ENCODE measurements at regions not wholly inside any gene's neighbourhood (a gene's known extent, or its start where the extent isn't known, plus 50 kb on each side); places are given as distances from the start of the nearest gene placed in this dataset.

DNA sequence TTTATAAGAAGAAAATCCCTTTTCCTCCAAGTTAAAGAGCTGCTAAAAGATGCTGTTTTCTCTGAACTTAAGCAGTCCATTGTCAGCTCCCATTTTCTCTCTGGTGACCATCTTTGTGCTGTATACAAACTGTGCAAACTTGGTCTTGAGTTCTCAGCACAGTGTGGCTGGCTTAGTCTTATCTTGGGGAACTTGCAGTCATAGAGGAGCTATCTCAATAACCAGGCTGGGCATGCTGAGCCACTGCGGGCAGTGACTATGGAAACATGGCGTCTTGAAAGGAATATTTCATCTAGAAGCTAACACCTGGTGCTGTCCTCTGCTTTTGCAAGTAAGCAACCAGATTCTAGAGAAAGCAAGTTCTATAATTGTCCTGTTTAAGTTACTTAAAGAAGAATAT is 1334.4 kb upstream of the CELF4 start:
- DNase-seq (ENCODE audit: low read depth in 4 of 4, low spot score in 3 of 4): no peak

DNA sequence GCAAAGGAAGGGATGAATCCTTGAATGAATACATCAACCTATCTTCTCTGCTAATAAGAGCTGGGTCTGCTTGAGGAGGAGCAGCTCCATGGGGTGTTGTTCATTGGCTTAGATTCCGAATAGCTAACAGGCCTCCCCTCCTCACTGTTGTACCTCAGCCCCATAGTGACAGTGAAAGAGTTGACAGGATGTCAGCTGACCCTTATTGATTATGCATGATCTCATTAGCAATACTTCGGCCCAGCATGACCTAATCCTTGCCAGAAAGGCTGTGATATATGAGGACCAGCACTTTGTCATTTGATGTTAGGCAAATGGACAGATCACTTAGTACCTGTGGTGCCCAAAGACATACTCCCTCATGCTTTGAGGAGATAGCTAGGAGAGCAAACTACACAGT is 1333.7 kb upstream of the CELF4 start:
- DNase-seq (ENCODE audit: low read depth in 4 of 4, low spot score in 3 of 4): no peak

DNA sequence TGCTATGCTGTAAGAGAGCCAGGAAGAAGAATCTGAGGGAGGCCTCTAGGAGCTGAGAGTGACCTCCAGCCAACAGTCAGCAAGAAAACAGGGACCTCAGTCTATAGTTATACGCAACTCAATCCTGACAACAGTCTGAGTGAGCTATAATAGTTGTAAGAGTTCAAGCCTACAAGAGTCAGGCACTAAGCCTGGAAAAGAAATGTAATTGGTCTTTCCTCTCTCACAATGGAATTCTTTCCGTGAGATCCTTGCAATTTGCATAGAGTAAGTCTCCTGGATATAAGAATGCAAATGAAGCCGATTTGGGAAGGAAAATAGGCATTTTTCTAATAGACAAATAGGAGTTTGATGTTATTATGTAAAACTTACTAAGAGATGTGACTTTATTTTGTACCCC is 1332.6 kb upstream of the CELF4 start:
- DNase-seq (ENCODE audit: low read depth in 4 of 4, low spot score in 3 of 4): no peak

DNA sequence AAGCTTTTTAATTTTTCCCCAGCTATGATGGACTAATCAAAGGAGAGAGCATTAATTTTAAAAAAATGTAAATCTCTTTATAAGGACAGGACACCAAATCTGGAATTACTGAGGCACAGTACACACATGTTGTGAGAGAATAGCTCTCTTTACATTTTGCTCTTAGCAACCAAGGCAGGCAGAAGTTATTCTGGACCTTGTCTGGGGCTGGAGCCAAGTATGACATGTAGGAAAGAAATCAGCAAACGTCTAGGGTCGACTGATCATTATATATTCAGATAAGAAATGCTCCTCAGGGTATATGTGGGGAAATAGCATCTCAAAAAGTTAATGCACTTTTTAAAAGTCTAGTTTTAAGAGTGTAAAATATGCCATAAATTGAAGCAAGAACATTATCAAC is 1330.0 kb upstream of the CELF4 start:
- no peak for DNase-seq (ENCODE audit: low read depth in 4 of 4, low spot score in 3 of 4)

DNA sequence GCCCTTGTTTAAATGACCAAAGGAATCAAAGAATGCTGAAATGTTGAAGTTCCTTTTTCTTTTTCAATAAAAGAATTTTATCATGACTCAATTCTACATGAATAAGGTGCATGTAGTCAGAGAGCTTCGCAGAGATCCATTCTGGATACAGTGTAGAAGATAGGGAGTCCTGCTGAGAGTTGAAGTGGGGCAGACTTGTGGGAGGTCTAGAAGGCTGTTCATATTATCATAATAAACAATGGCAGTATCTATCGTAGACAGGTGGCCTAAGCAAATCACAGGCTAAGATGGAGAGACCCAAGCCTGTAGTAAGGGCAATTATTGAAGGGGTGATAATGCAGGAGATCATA is 1322.0 kb upstream of the CELF4 start:
- DNase-seq (ENCODE audit: low read depth in 4 of 4, low spot score in 3 of 4): no peak

DNA sequence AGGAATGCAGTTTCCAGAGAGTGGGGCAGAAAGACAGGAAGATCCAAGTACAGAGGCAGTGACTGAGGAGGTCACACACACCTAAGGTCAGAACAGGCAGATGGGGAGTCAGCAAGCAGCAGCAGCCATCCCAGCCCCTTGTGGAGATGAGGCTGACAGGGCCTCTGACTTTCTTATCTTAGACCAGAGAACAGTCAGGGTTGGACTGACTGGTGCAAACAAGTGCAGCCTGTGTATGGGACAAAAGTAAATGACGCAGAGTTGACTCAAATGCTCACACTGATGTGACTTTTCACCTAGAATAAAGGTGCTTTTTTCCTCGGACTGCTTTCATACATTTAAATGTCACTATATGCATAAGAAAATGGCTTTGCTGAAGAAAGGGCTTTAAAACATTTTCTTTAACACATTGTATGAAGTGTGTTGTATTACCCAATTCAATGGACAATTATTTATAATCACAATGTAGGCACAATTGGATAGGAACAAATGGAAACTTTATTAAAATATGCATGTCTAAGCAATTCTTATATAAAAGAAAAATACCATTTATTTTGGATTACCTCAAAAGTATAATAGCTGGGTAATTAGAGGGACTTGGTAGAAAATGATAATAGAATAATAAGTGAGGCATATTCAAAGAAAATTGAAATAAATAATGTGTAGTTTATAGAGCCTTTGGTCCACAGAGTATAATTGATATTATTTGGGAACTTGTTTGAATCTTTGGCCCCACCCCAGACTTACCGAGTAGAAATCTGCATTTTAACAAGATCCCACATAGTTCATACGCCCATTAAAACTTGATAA is 1321.5 kb upstream of the CELF4 start:
- no peak for DNase-seq (ENCODE audit: low read depth in 4 of 4, low spot score in 3 of 4)

DNA sequence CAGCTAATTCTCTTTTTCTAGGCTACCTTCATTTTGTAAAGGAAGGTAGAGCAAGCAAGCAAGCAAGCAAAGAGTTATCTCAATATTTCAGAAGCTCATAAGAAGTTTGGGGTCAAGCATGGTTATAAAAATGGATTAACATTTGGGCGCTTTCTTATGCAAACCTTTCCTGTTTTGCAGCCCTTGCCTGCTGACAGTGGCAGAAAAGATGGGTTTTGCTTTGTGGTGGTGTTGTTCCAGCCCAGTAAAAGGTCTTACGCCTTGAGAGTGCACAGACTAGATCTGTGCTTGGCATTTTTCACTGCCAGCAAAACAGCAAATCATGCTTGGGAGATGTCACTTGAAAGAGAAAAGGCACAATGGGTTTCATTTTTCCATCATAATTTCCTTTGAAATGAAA is 1320.6 kb upstream of the CELF4 start:
- DNase-seq (ENCODE audit: low read depth in 4 of 4, low spot score in 3 of 4): no peak

DNA sequence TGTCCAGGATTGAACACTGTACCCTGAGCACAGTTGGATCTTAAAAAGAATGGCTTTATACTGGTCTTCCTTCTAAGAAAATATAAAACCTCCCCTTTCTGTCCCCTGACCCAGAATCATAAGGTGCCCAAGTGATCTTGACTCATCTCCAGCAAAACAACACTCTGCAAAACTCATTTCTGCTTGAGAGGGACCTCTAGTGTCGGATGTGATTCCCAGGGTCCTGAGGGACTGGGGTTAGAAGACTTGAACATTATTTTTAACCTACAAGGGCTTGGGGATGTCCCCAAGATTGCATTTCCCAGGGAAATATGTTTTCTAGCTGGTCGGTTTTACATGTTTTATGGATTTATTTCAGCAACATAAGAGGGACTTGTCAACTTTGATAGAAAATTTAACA is 1318.5 kb upstream of the CELF4 start:
- DNase-seq (ENCODE audit: low read depth in 4 of 4, low spot score in 3 of 4): no peak

DNA sequence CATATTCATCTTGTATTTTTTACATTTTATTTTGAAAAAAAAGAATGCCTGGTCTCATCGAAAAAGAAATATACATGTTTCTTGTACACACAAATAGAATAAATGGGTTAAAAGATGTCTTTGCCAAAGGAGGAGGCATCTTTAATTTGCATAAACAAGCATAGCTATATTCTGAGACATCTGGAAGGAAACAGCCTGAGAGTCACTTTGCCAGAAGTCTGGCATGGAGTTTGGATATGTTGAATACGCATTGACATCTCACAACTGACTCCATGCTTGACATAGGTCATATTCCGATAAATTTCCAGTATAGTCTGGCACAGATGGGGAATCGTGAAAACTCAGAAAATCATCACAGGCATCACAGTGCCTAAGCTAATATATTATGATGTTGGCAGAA is 1317.5 kb upstream of the CELF4 start:
- no peak for DNase-seq (ENCODE audit: low read depth in 4 of 4, low spot score in 3 of 4)

DNA sequence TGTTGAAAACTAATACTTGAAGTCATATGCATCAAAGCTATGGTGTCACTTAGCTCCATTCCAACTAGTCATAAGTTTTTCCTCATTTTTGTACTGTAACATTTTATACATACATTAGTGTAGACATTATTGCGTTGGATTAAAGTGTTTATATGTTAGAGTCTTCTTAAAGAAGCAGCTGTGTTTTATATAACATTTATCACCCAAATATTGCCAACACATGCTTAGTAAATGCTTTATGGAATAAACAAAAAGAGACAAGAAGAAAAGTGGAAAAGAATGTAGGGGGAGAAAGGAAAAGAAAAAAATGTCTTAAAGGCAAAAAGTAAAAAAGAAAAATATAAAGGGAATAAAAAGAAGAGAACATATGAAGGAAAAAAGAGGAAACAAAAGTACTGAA is 1314.3 kb upstream of the CELF4 start:
- no peak for DNase-seq (ENCODE audit: low read depth in 4 of 4, low spot score in 3 of 4)

DNA sequence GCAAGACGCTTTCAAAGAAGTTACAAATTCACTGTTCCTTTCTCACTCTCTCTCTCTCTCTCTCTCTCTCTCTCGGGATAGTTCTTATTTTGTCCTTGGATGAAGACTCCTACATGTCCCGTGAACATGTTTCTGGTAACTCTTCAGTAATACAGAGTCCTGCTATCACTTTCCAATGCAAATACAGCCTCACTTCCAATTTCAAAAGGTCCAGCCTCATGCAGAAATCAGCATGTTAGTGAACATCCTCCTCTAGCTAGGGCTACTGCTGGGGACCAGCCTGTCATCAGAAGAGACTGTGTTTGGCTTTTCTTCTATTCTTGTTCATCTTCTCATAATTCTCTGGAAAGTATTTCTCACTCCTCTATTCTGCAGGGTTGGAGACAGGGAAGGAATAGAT is 1306.7 kb upstream of the CELF4 start:
- DNase-seq (ENCODE audit: low read depth in 4 of 4, low spot score in 3 of 4): no peak

DNA sequence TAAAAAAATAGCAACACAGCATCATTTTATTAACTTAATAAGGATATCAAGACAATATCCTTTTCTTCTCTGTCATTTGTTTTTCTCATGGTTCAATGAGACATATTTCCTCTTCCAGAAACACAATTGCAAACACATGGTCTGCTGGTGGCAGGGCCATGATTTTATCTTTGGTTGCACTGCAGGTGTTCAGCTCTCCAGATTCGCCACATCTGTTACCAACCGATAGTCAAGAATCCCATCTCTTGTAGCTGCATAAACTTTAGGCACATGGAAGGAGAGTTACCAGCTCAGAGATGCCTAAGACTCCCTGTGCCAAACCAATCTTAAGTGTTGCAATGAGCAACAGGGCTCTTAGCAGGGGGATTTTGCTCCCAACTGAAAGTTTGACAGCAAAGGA is 1303.2 kb upstream of the CELF4 start:
- no peak for DNase-seq (ENCODE audit: low read depth in 4 of 4, low spot score in 3 of 4)

DNA sequence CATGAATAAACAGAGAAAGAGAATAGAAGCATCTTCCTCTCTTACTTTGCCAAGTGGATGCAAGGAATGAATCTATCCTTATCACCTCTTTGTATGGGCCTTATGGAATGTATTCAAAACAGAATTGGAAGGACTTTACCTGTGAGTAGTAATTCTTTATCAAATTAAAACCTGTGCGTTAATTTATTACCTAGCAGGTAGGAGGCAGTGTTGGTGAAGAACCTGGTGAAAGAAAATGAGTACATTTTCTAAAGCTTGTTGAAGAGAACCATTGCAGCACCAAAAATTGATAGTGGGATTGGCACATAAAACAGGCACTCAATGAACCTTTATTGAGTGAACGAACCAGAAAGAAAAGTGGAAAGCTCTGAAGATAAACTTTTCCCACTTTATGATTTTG is 1302.1 kb upstream of the CELF4 start:
- DNase-seq (ENCODE audit: low read depth in 4 of 4, low spot score in 3 of 4): no peak

DNA sequence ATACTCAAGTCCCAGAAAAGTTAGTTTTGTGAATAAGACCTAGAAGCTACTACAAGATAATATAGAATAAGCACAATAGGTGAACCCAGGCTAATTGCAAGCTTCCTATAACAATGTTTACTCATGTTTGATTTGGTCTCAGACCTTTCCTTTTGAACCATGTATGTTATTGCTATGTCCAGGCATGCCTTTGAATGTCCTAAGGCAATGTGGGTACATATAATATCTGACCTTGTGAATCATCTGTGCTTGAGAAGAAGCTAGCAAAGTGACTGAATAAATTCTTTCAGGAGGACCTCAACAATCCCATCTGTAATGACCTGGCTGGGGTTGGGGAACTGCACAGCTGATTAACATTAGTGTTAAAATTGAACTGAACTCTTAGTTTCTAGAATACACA is 1285.9 kb upstream of the CELF4 start:
- DNase-seq (ENCODE audit: low read depth in 4 of 4, low spot score in 3 of 4): no peak

DNA sequence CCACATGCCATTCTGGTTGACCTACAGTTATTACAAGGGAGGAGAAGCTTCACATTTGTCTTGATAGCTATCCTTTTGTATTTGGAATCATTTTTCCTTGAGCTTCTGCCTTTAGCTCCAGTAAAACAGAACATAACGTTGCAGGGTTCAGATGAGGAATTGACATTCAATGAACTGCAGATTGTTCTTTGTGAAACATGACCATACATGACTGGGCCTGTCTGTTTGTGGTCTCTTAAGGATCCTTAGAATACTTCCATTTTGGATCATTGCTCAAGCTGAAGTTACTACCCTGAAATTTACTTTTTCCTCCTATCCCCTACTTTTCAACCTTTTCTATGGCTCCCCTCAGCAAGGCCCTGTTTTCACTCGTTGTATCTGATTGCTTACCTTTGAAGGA is 1281.7 kb upstream of the CELF4 start:
- no peak for DNase-seq (ENCODE audit: low read depth in 4 of 4, low spot score in 3 of 4)

DNA sequence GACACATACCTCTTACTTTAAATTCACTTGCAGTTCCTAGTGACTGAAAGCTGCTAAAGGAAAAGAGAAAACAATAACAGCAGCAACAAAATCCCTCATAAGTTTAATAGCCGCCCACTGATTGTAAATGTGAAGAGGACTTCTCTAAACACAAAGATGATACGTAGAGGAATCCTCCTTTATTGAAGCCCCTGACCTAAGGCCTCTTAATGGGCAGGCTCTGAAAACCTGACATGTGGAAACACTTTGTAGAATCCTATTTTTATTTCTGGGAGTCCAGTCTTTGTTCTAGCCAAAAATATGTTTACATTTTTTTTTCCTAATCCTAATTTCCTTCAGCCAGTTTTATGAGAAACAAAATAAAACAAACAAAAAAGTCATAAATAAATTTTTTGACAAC is 1277.7 kb upstream of the CELF4 start:
- DNase-seq (ENCODE audit: low read depth in 4 of 4, low spot score in 3 of 4): no peak

DNA sequence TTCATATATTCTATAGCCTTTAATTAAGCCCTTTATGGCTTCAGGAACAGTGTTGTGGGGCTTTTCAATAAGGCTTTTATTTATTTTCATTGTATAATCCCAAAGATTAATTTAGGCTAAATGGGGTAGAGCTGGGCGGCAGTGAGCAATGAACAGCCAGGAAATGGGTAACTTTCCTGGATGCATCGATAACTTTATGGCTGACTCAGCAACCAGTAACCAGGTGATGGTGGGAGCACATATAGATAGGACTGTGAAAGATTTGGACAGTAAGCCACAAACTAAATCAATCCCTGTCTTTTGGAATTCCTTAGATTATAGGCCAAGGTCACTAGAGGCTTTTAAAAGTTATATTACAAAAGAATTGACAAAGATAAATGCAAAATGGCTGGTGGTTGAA is 1260.6 kb upstream of the CELF4 start:
- DNase-seq (ENCODE audit: low read depth in 4 of 4, low spot score in 3 of 4): no peak

DNA sequence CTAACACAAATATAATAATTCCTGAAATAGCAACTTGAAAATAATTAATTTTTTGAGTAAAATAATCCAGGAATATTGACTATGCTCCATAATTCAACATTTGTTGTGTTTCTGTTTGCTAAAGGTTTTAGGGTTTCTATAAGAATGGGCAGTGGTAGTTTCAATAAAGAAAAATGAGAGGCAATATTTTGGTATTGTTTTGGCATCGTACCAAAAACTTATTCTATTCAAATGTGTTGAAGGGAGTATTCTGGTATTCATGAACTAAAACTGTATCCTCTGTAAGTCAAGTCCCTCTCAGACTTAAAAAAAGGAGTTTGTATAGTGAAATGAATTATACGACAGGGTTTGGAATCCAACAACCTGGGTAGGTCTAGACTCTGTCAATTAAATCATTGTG is 1245.6 kb upstream of the CELF4 start:
- DNase-seq (ENCODE audit: low read depth in 4 of 4, low spot score in 3 of 4): no peak

DNA sequence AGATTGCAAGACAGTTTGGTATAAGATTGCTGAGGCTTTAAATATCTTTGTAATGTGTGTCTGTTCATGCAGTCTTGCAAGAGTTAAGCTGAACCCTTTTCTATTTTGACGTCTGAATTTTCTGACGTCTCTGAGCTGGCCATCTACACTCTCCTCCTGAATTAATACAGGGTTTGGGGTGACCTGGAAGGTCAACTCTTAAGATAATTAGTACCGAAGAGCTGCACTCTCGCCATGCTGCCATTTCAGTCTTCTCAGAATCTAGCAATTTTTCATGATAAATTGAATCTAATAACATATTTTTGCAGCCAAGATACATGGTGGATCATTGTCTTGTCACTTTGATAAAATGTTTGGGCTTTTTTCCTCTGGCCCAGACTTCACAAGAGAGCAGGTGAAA is 1245.2 kb upstream of the CELF4 start:
- no peak for DNase-seq (ENCODE audit: low read depth in 4 of 4, low spot score in 3 of 4)

DNA sequence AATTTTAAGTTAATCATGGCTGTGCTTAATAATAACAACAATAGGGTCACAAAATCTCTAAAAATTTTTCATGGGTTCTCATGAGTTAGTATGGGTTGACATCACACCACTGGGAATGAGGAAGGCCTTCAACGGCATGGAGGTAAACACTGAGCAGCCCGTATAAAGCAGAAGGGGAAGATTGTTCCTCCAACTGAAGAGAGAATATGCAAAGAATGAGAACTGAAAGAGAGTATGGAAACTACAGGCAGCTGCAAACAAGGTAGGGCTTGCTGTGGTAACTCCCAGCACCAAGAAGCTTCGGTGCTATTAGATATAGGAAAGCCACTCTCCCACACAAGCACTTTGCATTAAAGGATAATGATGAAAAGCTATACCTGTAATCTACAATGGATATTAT is 1242.3 kb upstream of the CELF4 start:
- DNase-seq (ENCODE audit: low read depth in 4 of 4, low spot score in 3 of 4): no peak

DNA sequence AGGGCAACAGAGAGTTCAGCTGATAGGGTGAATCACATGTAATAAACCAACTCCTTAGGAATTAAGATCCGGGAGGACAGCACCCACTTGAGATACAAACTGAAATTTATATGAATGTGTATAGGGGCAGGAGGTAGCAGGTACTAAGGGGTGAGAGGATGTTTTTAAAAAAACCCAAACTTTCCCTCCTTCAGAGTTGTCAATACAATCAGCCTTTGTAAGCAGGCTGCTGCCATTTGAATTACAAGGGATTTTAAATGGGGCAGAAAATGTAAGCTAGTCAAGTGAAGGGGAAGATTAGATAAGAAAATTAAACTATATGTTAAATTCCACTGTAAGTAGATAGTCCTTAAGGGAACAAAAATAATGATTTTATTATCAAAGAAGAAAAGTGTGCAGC is 1239.7 kb upstream of the CELF4 start:
- no peak for DNase-seq (ENCODE audit: low read depth in 4 of 4, low spot score in 3 of 4)

DNA sequence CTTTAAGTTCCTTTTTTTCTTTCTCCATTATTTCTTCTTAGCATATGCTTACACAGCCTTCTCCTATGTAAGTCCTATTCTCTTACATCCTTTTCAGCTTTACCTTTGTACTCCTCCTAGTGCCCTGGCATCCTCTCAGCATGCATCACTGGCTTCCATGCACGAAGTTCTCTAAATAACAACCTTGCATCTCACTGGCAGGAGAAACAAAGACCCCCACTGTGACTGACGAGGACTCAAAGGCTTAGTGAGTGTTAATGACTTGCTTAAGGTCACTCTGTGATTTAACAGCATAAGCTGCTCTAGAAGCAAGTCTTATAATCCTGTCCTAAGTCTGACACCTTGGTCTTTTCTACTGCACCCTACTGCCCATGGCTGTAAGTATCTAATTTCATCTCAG is 1236.0 kb upstream of the CELF4 start:
- no peak for DNase-seq (ENCODE audit: low read depth in 4 of 4, low spot score in 3 of 4)

DNA sequence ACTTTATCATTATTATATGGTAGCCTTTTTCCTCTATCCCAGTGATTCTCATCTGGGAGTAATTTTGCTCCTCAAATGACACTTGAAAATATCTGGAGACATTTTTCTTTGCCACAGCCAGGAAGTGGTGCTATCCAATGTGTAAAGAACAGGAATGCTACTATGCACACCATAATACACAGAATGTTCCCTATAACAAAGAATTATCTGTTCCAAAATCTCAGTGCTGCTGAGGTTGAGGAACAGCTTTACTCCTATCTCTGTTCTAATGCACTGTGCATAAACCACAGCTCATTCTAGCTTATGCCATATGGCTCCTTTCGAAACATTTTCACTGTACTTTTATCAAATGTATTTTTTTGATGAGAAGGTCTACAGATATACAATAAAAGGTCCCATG is 1231.2 kb upstream of the CELF4 start:
- no peak for DNase-seq (ENCODE audit: low read depth in 4 of 4, low spot score in 3 of 4)
